GM19025 (cell line): ENCODE measurements at regions not wholly inside any gene's neighbourhood (a gene's known extent, or its start where the extent isn't known, plus 50 kb on each side); places are given as distances from the start of the nearest gene placed in this dataset.

Source experiments
- ATAC-seq: cut with Tn5 transposase; IDR thresholded peaks from one replicate; pipeline ENCODE4 v1.9.1; 2021; ENCODE audit warnings: mild to moderate bottlenecking, low read depth, moderate library complexity; ENCODE audit not compliant: unreplicated experiment

DNA sequence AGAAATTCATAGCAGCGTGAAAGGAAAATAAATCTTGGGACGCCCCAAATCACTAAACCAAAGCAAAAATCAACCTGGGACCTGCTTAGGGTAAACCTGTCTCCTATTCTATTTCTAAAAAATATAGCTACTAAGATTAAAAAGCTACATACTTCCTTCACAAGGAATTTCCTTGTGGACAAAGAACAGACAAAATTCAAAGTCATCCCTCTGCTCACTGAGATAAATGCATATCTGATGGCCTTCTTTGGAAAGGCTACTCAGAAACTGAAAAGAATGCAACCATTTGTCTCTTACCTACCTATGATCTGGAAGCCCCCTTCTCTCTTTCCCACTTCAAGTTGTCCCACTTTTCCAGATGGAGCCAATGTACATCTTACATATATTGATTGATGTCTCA is 93.0 kb upstream of the CNOT2 start:
- no peak for ATAC-seq

DNA sequence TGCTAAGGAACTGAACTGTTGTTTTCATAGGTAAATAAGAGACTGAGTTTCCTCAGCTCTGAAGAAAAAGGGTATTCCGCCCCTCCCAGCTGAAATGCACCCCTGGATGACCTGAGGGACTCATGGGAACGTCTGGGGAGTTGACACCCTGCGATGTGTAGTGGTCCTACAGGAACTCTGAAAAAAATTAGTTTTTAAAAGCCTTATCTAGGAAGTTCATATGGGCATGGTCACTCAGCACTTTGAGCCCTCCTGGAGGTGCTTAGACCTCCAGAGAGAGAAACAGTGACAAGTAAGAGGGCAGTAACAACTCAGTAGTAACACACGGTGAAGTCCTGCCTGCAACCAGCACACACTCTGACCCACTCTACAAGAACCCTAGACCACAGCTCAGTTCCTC is 91.2 kb upstream of the CNOT2 start:
- ATAC-seq = no peak

DNA sequence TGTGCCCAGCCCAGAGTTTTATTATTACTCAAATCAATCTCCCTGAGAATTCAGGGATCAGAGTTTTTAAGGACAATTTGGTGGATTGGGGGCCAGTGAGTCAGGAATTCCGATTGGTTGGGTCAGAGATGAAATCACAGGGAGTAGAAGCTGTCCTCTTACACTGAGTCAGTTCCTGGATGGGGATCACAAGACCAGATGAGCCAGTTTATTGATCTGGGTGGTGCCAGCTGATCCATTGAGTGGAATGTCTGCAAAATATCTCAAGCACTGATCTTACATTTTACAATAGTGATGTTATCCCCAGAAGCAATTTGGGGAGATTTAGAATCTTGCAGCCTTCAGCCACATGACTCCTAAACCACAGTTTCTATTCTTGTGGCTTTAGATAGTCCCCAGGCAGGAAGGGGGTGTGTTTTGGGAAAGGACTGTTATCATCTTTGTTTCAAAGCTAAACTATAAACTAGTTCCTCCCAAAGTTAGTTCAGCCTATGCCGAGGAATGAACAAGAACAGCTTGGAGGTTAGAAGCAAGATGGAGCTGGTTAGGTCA is 89.1 kb upstream of the CNOT2 start:
- ATAC-seq = no peak

DNA sequence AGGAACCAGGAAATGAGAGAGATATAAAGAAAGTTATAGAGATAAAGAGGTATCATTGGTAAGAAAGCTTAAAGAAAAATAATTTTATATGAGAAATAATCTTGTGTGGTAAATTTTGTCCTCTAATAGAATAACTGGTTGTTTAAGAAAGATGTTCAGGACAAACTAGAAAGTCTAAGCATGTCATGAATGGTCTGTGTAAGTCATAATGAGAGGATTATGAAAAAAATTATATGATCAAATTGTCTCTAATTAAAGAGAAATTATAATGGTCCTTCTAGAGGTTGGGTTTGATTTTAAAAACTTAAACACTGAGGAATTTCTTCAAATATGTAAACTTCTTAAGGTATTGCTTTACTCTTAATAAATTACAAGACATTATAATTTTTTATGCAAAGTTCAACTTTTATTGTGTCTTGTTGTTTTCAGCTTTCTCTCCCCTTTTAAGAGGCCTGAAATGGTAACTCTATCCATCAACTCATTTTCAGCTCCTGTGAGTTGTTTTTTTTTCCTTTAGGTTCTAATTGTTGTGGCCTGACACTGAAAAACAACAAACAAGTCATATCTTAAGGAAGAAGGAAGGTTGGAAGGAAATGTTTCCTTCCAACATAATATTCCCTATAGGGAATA is 88.2 kb upstream of the CNOT2 start:
- ATAC-seq = no peak

DNA sequence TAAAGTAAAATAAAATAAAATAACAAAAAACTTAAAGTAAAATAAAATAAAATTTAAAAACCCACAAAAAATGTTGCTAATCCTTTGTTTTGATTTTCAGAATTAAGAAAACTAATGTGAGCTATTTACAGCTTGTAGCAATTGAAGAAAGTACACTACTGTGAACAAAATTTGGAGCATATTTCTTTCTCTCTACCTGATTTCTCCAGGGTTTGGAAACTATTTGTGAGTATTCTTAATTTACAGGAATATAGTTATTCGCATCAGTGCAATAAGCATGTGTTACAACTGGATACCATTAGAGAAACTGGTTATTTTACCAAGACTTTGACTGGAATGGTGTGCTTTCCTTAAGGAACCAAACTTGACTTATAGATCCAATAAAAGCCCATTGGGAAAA is 86.1 kb upstream of the CNOT2 start:
- ATAC-seq = no peak

DNA sequence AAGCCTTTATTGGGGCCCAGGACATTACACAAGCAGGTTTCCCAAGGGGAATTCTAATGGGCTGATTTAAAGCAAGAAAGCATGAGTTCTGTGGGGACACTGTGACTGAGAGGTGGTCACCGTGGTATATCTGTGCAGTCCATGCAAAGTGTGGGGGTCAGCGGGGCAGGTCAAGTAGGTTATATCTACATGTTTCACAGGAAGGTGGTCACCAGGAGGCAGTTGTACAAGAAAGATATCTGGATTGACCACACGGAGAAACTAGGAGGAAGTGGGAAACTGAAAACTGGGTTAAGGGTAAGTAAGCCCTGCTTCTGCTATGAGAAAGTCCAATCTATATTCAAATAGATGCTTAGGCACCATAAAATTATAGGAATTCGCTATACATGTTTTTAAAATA is 77.8 kb upstream of the CNOT2 start:
- no peak for ATAC-seq

DNA sequence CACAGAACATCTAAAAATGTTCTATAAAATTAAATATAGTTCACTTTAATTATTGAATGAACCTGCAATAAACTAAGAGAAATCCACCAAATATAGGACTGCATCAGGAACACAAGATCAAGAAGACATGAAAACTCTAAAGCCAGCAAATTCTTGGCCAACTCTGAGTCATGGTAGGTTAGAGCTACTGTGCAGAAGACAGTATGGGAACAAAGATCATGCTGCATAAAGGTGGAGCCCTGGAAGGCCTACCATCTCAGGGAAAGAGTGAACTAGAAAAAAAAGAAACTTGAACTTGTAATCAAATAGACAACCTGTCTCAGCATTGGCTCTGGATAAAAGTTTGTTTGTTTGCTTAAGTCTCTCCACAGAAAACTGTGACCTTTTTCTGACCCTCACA is 66.9 kb upstream of the CNOT2 start:
- no peak for ATAC-seq

DNA sequence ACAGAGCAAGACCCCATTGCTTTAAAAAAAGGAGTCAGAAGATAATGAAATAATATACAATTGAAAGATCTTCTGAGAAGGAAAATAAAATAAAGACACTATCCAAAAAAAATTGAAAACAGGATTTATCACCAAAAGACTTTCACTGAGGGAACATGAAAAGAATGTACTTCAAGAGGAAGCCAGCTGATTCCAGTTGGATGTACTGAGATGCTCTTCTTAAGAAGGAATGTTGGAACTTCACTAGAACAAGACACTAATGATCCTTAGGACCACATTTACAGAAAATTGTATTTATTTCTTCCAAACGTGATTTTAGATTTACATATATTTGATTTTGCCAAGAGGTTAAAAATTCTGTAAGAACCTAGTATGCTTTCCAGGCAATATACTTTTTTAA is 65.6 kb upstream of the CNOT2 start:
- no peak for ATAC-seq

DNA sequence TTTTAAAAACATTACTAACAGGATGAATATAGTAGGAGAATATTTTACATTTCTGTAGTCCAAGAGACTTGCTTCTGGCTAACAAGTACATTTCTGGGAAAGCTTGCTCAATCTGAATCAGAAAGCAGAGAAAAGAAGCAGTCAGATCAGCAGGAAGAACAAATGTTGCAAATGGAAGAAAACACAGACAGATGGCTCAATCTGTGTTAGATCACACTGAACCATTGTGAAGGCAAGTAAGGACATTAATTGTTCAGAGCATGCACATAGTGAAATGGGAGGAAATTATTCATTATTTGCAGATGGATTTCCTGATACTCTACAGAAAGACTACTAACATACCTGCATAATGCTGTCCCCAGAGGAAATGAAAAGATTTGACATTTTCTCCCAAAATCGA is 65.2 kb upstream of the CNOT2 start:
- ATAC-seq = no peak

DNA sequence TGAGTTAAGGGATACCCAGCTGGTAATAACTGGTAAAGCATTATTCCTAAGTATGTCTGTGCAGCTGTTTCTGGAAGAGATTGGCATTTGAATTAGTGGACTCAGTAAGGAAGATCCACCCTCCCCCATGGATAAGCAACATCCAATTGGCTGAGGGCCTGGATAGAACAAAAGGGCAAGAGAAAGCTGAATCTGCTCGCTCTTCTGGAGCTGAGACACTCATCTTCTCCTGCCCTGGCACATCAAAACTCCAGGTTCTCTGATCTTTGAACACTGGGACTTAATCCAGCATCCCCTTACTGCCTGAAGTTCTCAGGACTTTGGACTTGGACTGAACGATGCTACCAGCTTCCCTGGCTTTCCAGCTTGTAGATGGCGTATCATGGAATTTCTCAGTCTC is 63.1 kb upstream of the CNOT2 start:
- no peak for ATAC-seq

DNA sequence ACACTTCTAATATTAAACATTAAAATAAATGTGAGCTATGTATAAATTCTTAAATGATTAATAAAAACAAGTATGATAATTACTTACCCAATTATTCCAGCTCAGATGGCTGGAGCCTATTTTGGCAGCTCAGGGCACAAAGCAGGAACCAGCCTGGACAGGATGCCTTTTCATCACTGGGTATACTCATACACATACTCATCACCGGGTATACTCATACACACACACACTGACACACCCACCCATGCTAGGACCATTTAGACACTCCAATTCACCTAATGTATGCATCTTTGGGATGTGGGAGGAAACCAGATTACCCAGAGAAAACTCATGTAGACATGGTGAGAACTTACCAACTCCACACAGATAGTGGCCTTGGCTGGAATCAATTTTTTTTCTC is 57.9 kb upstream of the CNOT2 start:
- no peak for ATAC-seq

DNA sequence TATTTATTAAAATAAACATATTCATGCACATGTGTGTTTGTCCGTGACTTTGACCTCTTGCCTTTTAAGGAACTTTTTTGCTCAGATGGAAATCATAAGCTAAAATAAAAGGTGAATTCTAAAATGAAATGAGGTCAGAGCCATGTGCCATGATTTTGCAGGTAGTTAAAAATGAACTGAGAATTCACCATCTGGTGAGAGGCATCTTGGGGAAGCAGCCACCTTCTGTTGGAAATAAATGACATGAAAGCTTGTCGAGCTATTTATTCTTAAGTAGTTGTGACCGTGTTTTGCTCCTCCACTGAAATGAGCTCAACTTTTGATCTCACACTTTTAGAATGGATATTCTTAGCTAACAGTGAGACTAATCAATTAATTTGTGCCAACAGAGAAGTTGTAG is 56.8 kb upstream of the CNOT2 start:
- ATAC-seq = no peak

DNA sequence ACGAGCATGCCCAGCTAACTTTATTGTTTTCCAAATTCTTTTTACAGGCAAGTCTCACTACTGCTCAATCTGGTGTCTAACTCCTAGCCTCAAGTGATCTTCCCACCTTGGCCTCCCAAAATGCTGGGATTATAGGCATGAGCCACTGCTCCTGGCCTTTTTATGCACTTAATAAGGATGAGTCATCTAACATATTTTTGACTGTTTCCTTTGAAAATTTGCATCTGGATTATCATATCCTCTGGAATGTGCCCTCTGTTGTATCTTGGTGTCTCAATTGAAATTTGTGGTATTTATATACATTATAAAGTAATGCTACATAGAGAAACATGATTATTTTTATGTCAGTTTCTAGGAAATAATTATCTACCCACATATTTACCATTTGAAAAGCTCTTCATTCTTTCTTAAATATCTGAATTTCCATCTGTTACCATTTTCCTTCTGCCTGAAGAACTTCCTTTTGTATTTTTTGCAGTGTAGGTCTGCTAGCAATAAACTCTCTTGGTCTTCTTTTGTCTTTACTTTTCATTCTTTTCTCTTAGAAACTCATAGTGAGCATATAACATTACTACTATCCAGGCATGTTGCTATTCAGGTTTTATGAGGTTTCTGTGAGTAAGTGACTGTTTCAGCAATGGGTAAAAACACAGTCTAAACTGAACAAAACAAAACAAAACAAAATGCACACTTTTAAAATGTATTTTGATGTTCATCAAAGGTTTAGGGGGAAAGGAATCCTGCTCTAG is 52.8 kb upstream of the CNOT2 start:
- no peak for ATAC-seq
